ENCODE measurements at regions not wholly inside any gene's neighbourhood (a gene's known extent, or its start where the extent isn't known, plus 50 kb on each side); places are given as distances from the start of the nearest gene placed in this dataset.

GRCh38 chr14:58718226-58719205 is 80.8 kb downstream of the DACT1 start:
- no TSS peak for BruUV-seq (replicated peaks)
- no peaks in the 10 kb centered on the region for H4K20me1 ChIP-seq (ENCODE audit: insufficient read depth, low read length)
- DNase-seq (ENCODE audit: low spot score): no peak
- no peaks in the 10 kb centered on the region for H3K36me3 ChIP-seq (replicated peaks in 1 of 2; ENCODE audit: control insufficient read depth in 1 of 2, insufficient read depth in 2 of 2, low read length in 2 of 2)
- H3K4me2 ChIP-seq (ENCODE audit: low read depth, low read length): no peak overlapping the region
- no peak overlapping the region for H3K27ac ChIP-seq (ENCODE audit: extremely low read length, insufficient read depth, low read length)
- H3K9ac ChIP-seq (ENCODE audit: insufficient read depth, low read depth, low read length): no peak overlapping the region
- no peak overlapping the region for H3K4me3 ChIP-seq (replicated peaks in 1 of 3; ENCODE audit: insufficient read depth in 1 of 3, low read depth in 2 of 3, low read length in 3 of 3)
- no peaks in the 10 kb centered on the region; a peak in 1 of 5 replicates for H3K27me3 ChIP-seq (ENCODE audit: control insufficient read depth in 1 of 2, insufficient read depth in 2 of 2, low read length in 2 of 2)
- intact Hi-C loops (cut with micrococcal nuclease; ENCODE audit: unreplicated experiment): no loop called here
- no peak for ATAC-seq
- H3K4me1 ChIP-seq (ENCODE audit: insufficient read depth, low read length): no peaks in the 10 kb centered on the region
- H3K79me2 ChIP-seq (ENCODE audit: insufficient read depth, low read length): no peaks in the 10 kb centered on the region
- POLR2A ChIA-PET: no interaction called here
- WGBS (ENCODE audit: low lambda C conversion rate): 1% methylated on average over 5 of the region's 5 CpGs
- CTCF ChIA-PET (ENCODE audit: low intra/inter-chr PET ratio, low total read pairs): no interaction called here
- no peak overlapping the region for H2AFZ ChIP-seq (ENCODE audit: low read length)
- H3K9me3 ChIP-seq (ENCODE audit: low read length): no peaks in the 10 kb centered on the region
- no peak for FAIRE-seq
- in situ Hi-C loops (cut with HindIII; ENCODE audit: extremely low pct_ligation_motif_present, low pct_unique_long_range_greater_than_20kb): no loop called here
- TF ChIP-seq ZNF317 (CRISPR knock-in tag; IDR thresholded peaks at IDR 0.05): no peak
- no peak for TF ChIP-seq ZNF24 (IDR thresholded peaks at IDR 0.05)
- TF ChIP-seq U2AF2 (IDR thresholded peaks at IDR 0.05; ENCODE audit: low read depth, low read length): no peak
- no peak for TF ChIP-seq ZNF333 (CRISPR knock-in tag; IDR thresholded peaks at IDR 0.05; ENCODE audit: borderline replicate concordance)
- TF ChIP-seq ZNF451 (CRISPR knock-in tag; IDR thresholded peaks at IDR 0.05): no peak
- no peak for TF ChIP-seq THAP11 (CRISPR knock-in tag; IDR thresholded peaks at IDR 0.05)
- TF ChIP-seq GATA4 (IDR thresholded peaks at IDR 0.05; ENCODE audit: borderline replicate concordance, low read depth): no peak
- no peak for TF ChIP-seq USF2 (IDR thresholded peaks at IDR 0.05; ENCODE audit: low read depth, low read length)
- TF ChIP-seq USF2 (CRISPR knock-in tag; IDR thresholded peaks at IDR 0.05; ENCODE audit: borderline replicate concordance): no peak
- no peak for TF ChIP-seq SIX4 (CRISPR knock-in tag; IDR thresholded peaks at IDR 0.05)
- TF ChIP-seq ZNF589 (CRISPR knock-in tag; conservative IDR thresholded peaks at IDR 0.05): no peak
- TF ChIP-seq, protein P1, sequence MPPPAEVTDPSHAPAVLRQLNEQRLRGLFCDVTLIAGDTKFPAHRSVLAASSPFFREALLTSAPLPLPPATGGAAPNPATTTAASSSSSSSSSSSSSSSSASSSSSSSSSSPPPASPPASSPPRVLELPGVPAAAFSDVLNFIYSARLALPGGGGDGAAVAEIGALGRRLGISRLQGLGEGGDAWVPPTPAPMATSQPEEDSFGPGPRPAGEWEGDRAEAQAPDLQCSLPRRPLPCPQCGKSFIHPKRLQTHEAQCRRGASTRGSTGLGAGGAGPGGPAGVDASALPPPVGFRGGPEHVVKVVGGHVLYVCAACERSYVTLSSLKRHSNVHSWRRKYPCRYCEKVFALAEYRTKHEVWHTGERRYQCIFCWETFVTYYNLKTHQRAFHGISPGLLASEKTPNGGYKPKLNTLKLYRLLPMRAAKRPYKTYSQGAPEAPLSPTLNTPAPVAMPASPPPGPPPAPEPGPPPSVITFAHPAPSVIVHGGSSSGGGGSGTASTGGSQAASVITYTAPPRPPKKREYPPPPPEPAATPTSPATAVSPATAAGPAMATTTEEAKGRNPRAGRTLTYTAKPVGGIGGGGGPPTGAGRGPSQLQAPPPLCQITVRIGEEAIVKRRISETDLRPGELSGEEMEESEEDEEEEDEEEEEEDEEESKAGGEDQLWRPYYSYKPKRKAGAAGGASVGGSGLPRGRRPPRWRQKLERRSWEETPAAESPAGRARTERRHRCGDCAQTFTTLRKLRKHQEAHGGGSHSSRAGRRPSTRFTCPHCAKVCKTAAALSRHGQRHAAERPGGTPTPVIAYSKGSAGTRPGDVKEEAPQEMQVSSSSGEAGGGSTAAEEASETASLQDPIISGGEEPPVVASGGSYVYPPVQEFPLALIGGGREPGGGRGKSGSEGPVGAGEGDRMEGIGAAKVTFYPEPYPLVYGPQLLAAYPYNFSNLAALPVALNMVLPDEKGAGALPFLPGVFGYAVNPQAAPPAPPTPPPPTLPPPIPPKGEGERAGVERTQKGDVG (CRISPR knock-in tag; IDR thresholded peaks at IDR 0.05; ENCODE audit: borderline replicate concordance): no peak
- TF ChIP-seq ZNF446 (CRISPR knock-in tag; IDR thresholded peaks at IDR 0.05): no peak
- no peak for TF ChIP-seq NCOA2 (CRISPR knock-in tag; IDR thresholded peaks at IDR 0.05)
- TF ChIP-seq ZNF546 (CRISPR knock-in tag; conservative IDR thresholded peaks at IDR 0.05): no peak
- no peak for TF ChIP-seq HBP1 (CRISPR knock-in tag; IDR thresholded peaks at IDR 0.05; ENCODE audit: low read depth)
- no peak for TF ChIP-seq TRIM24 (CRISPR knock-in tag; IDR thresholded peaks at IDR 0.05)

Data from HepG2 (cell line).